ENCODE measurements at regions not wholly inside any gene's neighbourhood (a gene's known extent, or its start where the extent isn't known, plus 50 kb on each side); places are given as distances from the start of the nearest gene placed in this dataset.

GRCh38 chr14:22190411-22191191 lies 398.4 kb downstream of the DAD1 start:
- H3K9ac ChIP-seq (ENCODE audit: low read length): no peak overlapping the region
- no peaks in the 10 kb centered on the region for H3K36me3 ChIP-seq (ENCODE audit: control insufficient read depth, insufficient read depth, low read length)
- H3K4me1 ChIP-seq (ENCODE audit: control insufficient read depth, insufficient read depth, low read length): no peaks in the 10 kb centered on the region
- H3K9me3 ChIP-seq (ENCODE audit: control insufficient read depth, low read length): no peaks in the 10 kb centered on the region
- H3K27me3 ChIP-seq (ENCODE audit: control insufficient read depth, insufficient read depth, low read length): no peaks in the 10 kb centered on the region
- H3K4me3 ChIP-seq (ENCODE audit: low read length): no peak overlapping the region

- no peak overlapping the region for H3K9ac ChIP-seq (ENCODE audit: low read length)
- H3K36me3 ChIP-seq (ENCODE audit: control insufficient read depth, insufficient read depth, low read length): no peaks in the 10 kb centered on the region
- no peaks in the 10 kb centered on the region for H3K4me1 ChIP-seq (ENCODE audit: control insufficient read depth, insufficient read depth, low read length)
- no peak overlapping the region for H3K4me3 ChIP-seq (ENCODE audit: low read length)
- no peaks in the 10 kb centered on the region for H3K9me3 ChIP-seq (ENCODE audit: control insufficient read depth, low read length)
- H3K27me3 ChIP-seq (ENCODE audit: control insufficient read depth, insufficient read depth, low read length): no peaks in the 10 kb centered on the region
Measured at GRCh38 chr14:22189881-22190280, 399.1 kb downstream of the DAD1 start.

- Histone ChIP-seq H3K27me3 (ENCODE audit: control insufficient read depth, insufficient read depth, low read length) (no peaks in the 10 kb centered on the region), H3K36me3 (ENCODE audit: control insufficient read depth, insufficient read depth, low read length) (no peaks in the 10 kb centered on the region), H3K4me3 (ENCODE audit: low read length) (no peak overlapping the region), H3K4me1 (ENCODE audit: control insufficient read depth, insufficient read depth, low read length) (no peaks in the 10 kb centered on the region), H3K9ac (ENCODE audit: low read length) (no peak overlapping the region), H3K9me3 (ENCODE audit: control insufficient read depth, low read length) (no peaks in the 10 kb centered on the region)
Measured at GRCh38 chr14:22188318-22188717, 400.7 kb downstream of the DAD1 start.

DNA sequence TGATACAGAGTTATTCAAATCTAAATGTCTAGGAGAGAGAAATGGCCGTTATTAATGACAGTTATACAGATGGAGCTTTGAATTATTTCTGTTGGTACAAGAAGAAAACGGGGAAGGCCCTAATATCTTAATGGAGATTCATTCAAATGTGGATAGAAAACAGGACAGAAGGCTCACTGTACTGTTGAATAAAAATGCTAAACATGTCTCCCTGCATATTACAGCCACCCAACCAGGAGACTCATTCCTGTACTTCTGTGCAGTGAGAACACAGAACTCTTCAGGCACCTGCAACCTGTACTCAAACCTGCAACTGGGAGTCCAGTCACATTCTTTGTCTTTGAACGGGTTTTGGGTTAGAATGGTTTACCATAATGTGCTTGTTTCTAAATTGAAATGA lies 403.2 kb downstream of the DAD1 start:
- H3K27me3 ChIP-seq (ENCODE audit: control insufficient read depth, insufficient read depth, low read length): no peaks in the 10 kb centered on the region
- no peak overlapping the region for H3K4me3 ChIP-seq (ENCODE audit: low read length)
- no peak overlapping the region for H3K9ac ChIP-seq (ENCODE audit: low read length)
- H3K36me3 ChIP-seq (ENCODE audit: control insufficient read depth, insufficient read depth, low read length): no peaks in the 10 kb centered on the region
- H3K4me1 ChIP-seq (ENCODE audit: control insufficient read depth, insufficient read depth, low read length): no peaks in the 10 kb centered on the region
- no peaks in the 10 kb centered on the region for H3K9me3 ChIP-seq (ENCODE audit: control insufficient read depth, low read length)

DNA sequence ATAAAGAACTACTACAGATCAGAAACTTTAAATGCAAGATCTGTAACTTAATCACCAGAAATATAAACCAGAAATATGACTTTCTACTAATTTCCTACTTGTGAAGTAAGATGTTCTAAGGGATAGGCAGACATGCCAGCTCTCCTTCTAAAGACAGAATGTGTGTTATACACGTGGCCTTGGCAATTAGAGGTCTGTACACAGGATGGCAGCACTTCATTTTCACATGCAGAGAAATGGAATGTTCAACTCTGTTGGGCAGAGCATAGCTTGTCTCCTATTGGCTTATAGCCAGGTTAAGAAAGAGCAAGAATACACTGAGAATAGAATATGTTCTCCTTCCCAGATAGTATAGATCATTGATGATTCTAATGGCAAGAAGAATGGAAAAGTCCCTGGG lies 403.8 kb downstream of the DAD1 start:
- Histone ChIP-seq H3K9me3 (ENCODE audit: control insufficient read depth, low read length) (no peaks in the 10 kb centered on the region), H3K4me1 (ENCODE audit: control insufficient read depth, insufficient read depth, low read length) (no peaks in the 10 kb centered on the region), H3K27me3 (ENCODE audit: control insufficient read depth, insufficient read depth, low read length) (no peaks in the 10 kb centered on the region), H3K4me3 (ENCODE audit: low read length) (no peak overlapping the region), H3K36me3 (ENCODE audit: control insufficient read depth, insufficient read depth, low read length) (no peaks in the 10 kb centered on the region), H3K9ac (ENCODE audit: low read length) (no peak overlapping the region)

DNA sequence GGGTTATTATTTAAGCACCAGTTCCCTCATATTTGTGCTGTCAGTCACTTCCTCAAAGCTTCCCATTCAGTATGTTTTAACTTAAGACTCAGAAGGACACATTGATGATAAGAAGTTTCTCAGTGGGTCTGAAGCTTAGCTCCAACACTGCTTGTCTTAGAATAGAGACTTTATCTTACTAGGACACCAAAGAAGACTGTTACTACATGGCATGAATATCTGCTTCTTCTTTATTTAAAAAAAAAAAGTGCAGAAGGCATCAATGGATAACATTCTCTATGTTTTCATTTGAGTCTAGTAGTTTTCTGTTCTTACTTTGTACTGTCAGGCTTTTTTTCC lies 404.2 kb downstream of the DAD1 start:
- Histone ChIP-seq H3K36me3 (ENCODE audit: control insufficient read depth, insufficient read depth, low read length) (no peaks in the 10 kb centered on the region), H3K27me3 (ENCODE audit: control insufficient read depth, insufficient read depth, low read length) (no peaks in the 10 kb centered on the region), H3K9ac (ENCODE audit: low read length) (no peak overlapping the region), H3K9me3 (ENCODE audit: control insufficient read depth, low read length) (no peaks in the 10 kb centered on the region), H3K4me1 (ENCODE audit: control insufficient read depth, insufficient read depth, low read length) (no peaks in the 10 kb centered on the region), H3K4me3 (ENCODE audit: low read length) (no peak overlapping the region)

GRCh38 chr14:22184157-22184829 lies 404.7 kb downstream of the DAD1 start:
- H3K36me3 ChIP-seq (ENCODE audit: control insufficient read depth, insufficient read depth, low read length): no peaks in the 10 kb centered on the region
- H3K4me3 ChIP-seq (ENCODE audit: low read length): no peak overlapping the region
- no peak overlapping the region for H3K9ac ChIP-seq (ENCODE audit: low read length)
- H3K27me3 ChIP-seq (ENCODE audit: control insufficient read depth, insufficient read depth, low read length): no peaks in the 10 kb centered on the region
- H3K4me1 ChIP-seq (ENCODE audit: control insufficient read depth, insufficient read depth, low read length): no peaks in the 10 kb centered on the region
- no peaks in the 10 kb centered on the region for H3K9me3 ChIP-seq (ENCODE audit: control insufficient read depth, low read length)

DNA sequence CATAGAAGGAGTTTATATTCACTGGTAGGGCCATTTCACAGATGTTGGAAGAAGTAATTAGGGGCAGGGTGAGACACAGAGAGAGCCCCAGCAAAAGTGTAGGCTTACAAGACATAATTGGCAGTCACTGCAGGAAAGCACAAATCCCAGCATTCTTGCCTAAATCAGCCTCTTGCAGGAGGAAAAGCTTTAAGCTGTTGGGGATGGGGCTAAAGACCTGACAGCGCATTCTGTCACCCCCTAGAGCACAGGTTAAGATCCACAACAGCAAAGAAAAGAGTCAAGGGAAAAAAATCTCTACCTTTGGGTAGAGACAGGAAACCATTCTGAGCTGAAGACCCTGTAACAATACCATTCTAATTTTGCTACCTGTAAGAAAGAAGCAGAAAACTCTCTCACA lies 409.0 kb downstream of the DAD1 start:
- no peak overlapping the region for H3K9ac ChIP-seq (ENCODE audit: low read length)
- H3K27me3 ChIP-seq (ENCODE audit: control insufficient read depth, insufficient read depth, low read length): no peaks in the 10 kb centered on the region
- H3K9me3 ChIP-seq (ENCODE audit: control insufficient read depth, low read length): no peaks in the 10 kb centered on the region
- no peak overlapping the region for H3K4me3 ChIP-seq (ENCODE audit: low read length)
- H3K36me3 ChIP-seq (ENCODE audit: control insufficient read depth, insufficient read depth, low read length): no peaks in the 10 kb centered on the region
- no peaks in the 10 kb centered on the region for H3K4me1 ChIP-seq (ENCODE audit: control insufficient read depth, insufficient read depth, low read length)

DNA sequence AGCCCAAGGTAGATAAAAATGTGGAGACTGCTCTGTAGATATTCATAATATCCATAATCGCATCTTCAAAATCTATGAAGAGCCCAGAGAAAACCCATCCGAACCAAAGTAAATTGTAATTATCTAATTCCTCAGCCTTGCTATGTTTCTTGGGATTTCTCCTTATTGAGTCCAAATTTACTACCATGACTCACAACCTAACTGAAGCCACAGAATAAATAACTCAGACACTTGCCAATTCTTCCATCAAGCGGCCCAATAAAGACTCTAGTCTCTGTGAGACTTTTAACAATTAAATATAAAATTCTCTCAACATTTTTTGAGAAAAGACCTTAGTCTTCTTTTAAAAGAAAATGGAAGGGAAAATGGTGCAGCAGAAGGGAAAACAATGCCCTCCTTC lies 409.8 kb downstream of the DAD1 start:
- Histone ChIP-seq H3K4me3 (ENCODE audit: low read length) (no peak overlapping the region), H3K9me3 (ENCODE audit: control insufficient read depth, low read length) (no peaks in the 10 kb centered on the region), H3K4me1 (ENCODE audit: control insufficient read depth, insufficient read depth, low read length) (no peaks in the 10 kb centered on the region), H3K27me3 (ENCODE audit: control insufficient read depth, insufficient read depth, low read length) (no peaks in the 10 kb centered on the region), H3K36me3 (ENCODE audit: control insufficient read depth, insufficient read depth, low read length) (no peaks in the 10 kb centered on the region), H3K9ac (ENCODE audit: low read length) (no peak overlapping the region)

DNA sequence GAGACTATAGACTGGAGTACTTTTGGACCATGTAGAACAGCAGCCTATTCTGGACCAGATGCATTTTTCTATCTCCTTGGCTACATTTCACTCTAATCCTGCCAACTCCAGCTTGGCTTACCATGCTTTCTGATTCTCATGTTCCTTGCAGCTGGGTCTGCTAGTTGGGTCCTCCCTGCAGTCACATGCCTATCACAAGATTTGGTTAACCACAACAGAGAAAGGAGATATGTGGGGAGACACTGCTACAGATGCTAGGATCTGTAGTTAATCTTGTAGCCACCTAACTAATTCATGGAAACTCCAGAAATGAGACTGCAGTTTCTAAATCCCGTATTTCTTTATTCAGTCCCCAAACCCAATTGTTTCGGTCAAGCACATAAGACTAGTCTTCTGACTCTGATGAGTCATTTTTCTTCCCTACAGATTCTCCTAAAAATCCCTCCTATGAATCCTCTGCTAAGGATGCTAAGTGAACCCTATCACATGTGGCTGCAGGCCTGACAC lies 410.6 kb downstream of the DAD1 start:
- Histone ChIP-seq H3K4me1 (ENCODE audit: control insufficient read depth, insufficient read depth, low read length) (no peaks in the 10 kb centered on the region), H3K4me3 (ENCODE audit: low read length) (no peak overlapping the region), H3K9ac (ENCODE audit: low read length) (no peak overlapping the region), H3K27me3 (ENCODE audit: control insufficient read depth, insufficient read depth, low read length) (no peaks in the 10 kb centered on the region), H3K36me3 (ENCODE audit: control insufficient read depth, insufficient read depth, low read length) (no peaks in the 10 kb centered on the region), H3K9me3 (ENCODE audit: control insufficient read depth, low read length) (no peaks in the 10 kb centered on the region)

DNA sequence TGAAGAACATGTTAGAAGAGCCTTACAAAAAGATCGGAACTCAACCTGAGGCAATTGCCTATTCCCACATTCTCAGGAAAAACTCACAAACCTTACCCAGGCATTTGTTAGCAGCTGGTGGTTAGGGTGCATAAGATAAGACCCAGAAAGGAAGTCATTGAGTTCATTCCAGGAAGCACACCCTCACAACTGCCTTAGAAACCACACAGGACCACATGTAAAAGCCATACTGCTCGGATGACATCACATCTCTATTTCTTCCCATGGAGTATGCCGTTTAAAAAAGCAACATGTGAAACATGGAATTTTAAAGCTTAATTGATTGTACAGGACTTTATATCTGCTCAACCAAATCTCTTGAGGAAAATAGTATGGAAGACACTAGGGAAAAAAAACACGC lies 411.2 kb downstream of the DAD1 start:
- no peak overlapping the region for H3K4me3 ChIP-seq (ENCODE audit: low read length)
- no peaks in the 10 kb centered on the region for H3K27me3 ChIP-seq (ENCODE audit: control insufficient read depth, insufficient read depth, low read length)
- no peaks in the 10 kb centered on the region for H3K36me3 ChIP-seq (ENCODE audit: control insufficient read depth, insufficient read depth, low read length)
- H3K9me3 ChIP-seq (ENCODE audit: control insufficient read depth, low read length): no peaks in the 10 kb centered on the region
- H3K4me1 ChIP-seq (ENCODE audit: control insufficient read depth, insufficient read depth, low read length): no peaks in the 10 kb centered on the region
- H3K9ac ChIP-seq (ENCODE audit: low read length): no peak overlapping the region

- no peaks in the 10 kb centered on the region for H3K4me1 ChIP-seq (ENCODE audit: control insufficient read depth, insufficient read depth, low read length)
- H3K4me3 ChIP-seq (ENCODE audit: low read length): no peak overlapping the region
- no peaks in the 10 kb centered on the region for H3K27me3 ChIP-seq (ENCODE audit: control insufficient read depth, insufficient read depth, low read length)
- no peaks in the 10 kb centered on the region for H3K36me3 ChIP-seq (ENCODE audit: control insufficient read depth, insufficient read depth, low read length)
- no peaks in the 10 kb centered on the region for H3K9me3 ChIP-seq (ENCODE audit: control insufficient read depth, low read length)
- no peak overlapping the region for H3K9ac ChIP-seq (ENCODE audit: low read length)
Measured at GRCh38 chr14:22176957-22177356, 412.1 kb downstream of the DAD1 start.

Measured in mucosa of stomach (tissue), 1 donor.